Mesodermal cell (in vitro differentiated cells): ENCODE measurements at regions not wholly inside any gene's neighbourhood (a gene's known extent, or its start where the extent isn't known, plus 50 kb on each side); places are given as distances from the start of the nearest gene placed in this dataset.
"Not testable (repeated sequence)": the region's sequence is repeated elsewhere in the genome, so short reads cannot be mapped to it uniquely, and the experiment has no call there.

Experiments used
- H3K27ac ChIP-seq: 2 replicates; pipeline ENCODE4 v1.7.0; 2013; ENCODE audit warnings: mild to moderate bottlenecking, low read depth, low read length, moderate library complexity; ENCODE audit not compliant: severe bottlenecking
- H3K36me3 ChIP-seq: 2 replicates; pipeline ENCODE4 v1.7.1; 2013; ENCODE audit warnings: mild to moderate bottlenecking, low read length, moderate library complexity; ENCODE audit not compliant: control insufficient read depth, insufficient read depth
- H3K4me1 ChIP-seq: one replicate; pipeline ENCODE4 v1.7.1; 2013; ENCODE audit warnings: mild to moderate bottlenecking, low read length; ENCODE audit not compliant: insufficient read depth, control insufficient read depth, poor library complexity, severe bottlenecking
- H3K4me3 ChIP-seq: 2 replicates; pipeline ENCODE4 v1.7.0; 2013; ENCODE audit warnings: low read length, control low read depth, mild to moderate bottlenecking; ENCODE audit not compliant: insufficient read depth, poor library complexity, severe bottlenecking; ENCODE audit errors: extremely low read depth
- H3K9me3 ChIP-seq: 2 replicates; pipeline ENCODE4 v1.7.1; 2013; ENCODE audit warnings: mild to moderate bottlenecking, low read length, moderate library complexity; ENCODE audit not compliant: control insufficient read depth
- WGBS, 2 experiments: methylation state at CpG; one replicate each; pipeline ENCODE4 v1.1.5; 2013; ENCODE audit warnings: missing lambda C conversion rate in 2 of 2; ENCODE audit not compliant: insufficient coverage in 2 of 2; 5-methylcytosine and 5-hydroxymethylcytosine counted together

DNA sequence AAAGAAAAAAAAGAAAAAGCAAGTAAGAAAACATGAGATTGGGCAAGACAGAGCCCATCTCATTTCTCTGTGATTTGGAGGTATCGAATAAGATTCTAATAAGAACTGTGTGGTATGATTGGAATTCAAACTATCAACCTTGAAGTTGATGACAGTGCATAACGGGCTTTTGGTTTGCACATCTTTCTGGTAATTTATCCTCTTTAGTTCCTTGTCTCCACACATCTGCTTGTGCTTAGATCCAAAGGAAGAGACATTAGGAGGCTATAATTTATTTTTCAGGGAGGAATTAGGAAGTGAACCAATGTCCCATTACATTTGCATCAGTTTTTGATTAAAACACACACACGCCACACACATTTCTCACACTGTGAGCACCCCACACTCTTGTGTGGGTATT is 149.9 kb downstream of the ARSF start:
- 100% methylated on average over 1 of the region's 3 CpGs; no CpG with 5 or more reads in 1 of the 2 experiments for WGBS, 2 experiments
- no peaks in the 10 kb centered on the region for H3K9me3 ChIP-seq
- H3K4me3 ChIP-seq, result no peak overlapping the region
- H3K36me3 ChIP-seq, result no peaks in the 10 kb centered on the region
- no peak overlapping the region for H3K27ac ChIP-seq
- peaks cover 6% of the 10 kb centered on the region for H3K4me1 ChIP-seq

DNA sequence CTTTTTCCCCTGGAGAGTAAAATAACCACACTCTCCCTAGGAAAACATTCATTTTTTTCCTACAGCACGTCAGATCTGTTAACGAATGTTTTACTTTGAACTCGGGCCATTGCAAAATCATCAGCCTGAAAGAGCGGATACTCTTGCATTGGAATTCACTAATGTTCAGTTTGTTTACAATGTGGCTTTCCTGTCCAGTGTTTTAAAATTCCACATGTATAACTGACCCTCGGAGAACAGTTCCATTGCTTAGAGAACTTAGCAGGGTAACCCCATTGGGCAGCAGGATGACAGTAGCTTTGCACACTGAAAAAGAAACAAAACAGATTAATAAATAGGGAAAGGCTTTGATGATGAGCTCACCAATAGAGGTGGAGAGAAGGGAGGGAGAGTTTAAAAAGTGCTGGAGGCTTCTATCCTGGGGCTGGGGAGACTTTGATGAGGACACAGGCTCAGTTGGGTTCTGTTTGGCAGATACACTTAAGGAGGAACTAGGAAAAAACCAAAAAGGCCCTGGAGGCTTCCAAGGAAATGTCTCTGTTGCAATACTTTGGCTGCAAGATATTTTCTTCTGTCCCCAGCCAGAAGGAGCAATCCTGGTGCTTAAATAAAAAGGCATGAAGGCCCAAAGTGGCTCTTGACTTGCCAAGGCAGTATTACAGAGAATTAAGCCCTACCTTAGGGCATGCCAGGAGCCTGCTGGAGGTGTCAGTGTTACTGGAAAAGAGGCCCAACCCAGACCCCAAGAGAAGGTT is 143.1 kb downstream of the ARSF start:
- Histone ChIP-seq H3K27ac (peak overlapping the region; percentile 16), H3K36me3 (no peaks in the 10 kb centered on the region), H3K9me3 (no peaks in the 10 kb centered on the region), H3K4me3 (no peak overlapping the region), H3K4me1 (peaks cover 6% of the 10 kb centered on the region)
- 73 to 100% methylated on average over 2 to 4 of the region's 5 CpGs for WGBS, 2 experiments

DNA sequence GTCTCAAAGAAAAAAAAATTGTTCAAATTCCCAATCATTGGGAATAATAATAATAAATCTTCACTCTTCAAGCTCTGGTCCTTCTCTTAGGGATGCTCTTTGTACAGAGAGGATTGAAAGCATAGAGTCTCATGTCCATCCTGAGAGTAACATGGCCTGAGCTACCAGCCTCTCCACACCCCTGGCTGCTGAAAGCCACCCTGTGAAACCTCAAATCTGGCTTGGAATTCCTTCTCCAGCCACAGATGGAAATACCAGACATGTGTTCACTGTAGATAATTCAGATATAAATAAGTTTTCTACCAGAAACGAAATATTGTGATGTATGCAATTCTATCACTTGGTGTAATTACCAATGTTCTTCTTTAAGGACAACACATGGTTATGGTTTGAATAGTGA is 140.6 kb downstream of the ARSF start:
- H3K27ac ChIP-seq, result no peak overlapping the region
- peaks cover 6% of the 10 kb centered on the region for H3K4me1 ChIP-seq
- H3K9me3 ChIP-seq, result no peaks in the 10 kb centered on the region
- no CpG with 5 or more reads among the region's 1 CpG for WGBS, 2 experiments
- no peak overlapping the region for H3K4me3 ChIP-seq
- H3K36me3 ChIP-seq, result no peaks in the 10 kb centered on the region

DNA sequence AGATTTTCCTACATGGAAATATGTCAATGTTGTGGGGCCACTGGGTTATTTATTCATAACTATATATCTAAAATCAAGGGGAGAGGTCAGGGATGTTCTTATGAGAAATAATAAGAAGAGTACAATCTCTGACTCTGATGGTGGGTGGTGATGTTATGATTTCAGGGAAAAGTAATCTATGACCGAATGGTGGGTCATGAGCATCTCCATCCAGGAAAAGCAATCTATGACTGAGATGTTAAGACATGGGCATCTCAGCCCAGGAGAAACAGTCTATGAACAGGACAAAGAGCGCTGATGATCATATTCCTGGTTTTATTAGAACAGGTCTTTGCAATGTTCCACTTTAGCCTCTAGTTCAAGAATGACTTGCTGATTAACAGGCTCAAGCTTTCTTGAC is 137.1 kb downstream of the ARSF start:
- H3K9me3 ChIP-seq, result no peaks in the 10 kb centered on the region
- WGBS, 2 experiments, result 100% methylated on average over 1 of the region's 2 CpGs; no CpG with 5 or more reads in 1 of the 2 experiments
- H3K4me3 ChIP-seq, result no peak overlapping the region
- peaks cover 5% of the 10 kb centered on the region for H3K4me1 ChIP-seq
- no peaks in the 10 kb centered on the region for H3K36me3 ChIP-seq
- H3K27ac ChIP-seq, result no peak overlapping the region

DNA sequence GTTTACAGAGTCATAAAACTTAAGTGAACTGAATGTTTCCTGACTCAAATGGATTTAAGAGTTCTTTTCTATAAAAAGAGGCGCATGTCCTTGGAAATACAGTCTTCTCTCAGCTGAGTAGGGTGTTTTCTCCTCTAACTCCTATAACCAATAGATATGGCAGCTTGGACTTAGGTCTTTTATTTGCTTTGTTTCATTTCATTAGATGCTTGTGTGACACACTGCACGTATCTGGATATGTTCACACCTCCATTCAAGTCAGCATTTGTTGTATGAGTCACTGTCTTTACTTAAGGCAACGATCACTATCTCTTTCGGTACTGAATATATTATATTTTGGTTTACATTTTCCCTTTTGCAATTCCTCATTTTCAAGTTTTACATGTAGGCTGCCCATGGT is 136.6 kb downstream of the ARSF start:
- Histone ChIP-seq H3K36me3 (no peaks in the 10 kb centered on the region), H3K27ac (no peak overlapping the region), H3K4me1 (peaks cover 5% of the 10 kb centered on the region), H3K9me3 (no peaks in the 10 kb centered on the region), H3K4me3 (no peak overlapping the region)
- WGBS, 2 experiments, result no CpG with 5 or more reads among the region's 4 CpGs

DNA sequence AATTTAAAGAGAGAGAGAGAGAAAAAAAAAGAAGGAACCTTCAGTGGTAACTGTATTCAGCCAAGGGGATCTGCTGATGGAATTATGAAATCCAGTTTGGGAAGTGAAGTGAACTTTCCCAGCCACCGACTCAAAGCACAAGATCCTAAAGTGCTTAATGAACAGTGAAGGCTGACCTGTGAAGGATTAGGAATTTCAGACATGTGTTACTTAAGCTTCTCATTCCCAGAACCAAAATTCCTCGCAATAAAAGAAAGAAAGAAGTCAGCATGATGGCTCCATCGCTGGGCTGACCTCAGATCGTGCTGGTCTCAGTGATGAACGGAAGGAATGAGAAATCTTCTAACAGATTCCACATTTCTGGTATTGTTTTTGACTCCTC is 135.2 kb downstream of the ARSF start:
- no peak overlapping the region for H3K4me3 ChIP-seq
- H3K4me1 ChIP-seq, result peaks cover 5% of the 10 kb centered on the region
- WGBS, 2 experiments, result 80% methylated on average over 1 of the region's 5 CpGs; no CpG with 5 or more reads in 1 of the 2 experiments
- H3K36me3 ChIP-seq, result no peaks in the 10 kb centered on the region
- H3K9me3 ChIP-seq, result no peaks in the 10 kb centered on the region
- peak overlapping the region; percentile 69 for H3K27ac ChIP-seq

DNA sequence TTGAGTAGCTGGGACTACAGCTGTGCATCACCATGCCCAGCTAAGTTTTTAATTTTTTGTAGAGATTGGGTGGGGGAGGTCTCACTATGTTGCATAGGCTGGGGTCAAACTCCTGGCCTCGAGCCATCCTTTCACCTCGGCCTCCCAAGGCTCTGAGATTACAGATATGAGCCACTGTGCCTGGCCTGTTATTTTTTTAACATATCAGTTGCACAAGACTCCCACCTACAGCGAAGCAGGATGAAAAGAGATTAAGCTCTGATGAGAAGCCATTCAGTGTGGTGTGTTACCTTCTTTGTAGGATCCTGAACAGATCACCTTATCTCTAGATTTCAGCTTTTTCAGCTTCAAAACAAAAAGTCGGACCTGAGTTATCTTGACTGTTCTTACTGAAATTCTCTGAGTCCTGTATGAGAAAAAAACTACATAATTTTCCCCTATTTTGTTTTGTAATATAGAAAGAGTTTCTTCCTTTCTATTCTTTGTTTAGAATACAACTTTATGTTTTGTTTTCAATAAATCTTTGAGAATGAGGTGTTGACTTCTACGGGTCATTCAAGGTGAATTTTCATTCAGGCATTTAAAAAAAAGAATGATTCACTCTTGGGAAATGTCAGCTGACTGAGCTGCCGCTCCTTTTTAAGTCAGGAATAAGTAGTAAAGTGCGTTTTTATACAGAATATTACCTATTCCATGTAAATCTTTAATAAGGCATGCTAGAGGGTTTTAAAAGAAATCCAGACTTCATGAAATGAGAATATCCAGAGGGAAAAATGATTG is 134.6 kb downstream of the ARSF start:
- Histone ChIP-seq H3K4me1 (peaks cover 5% of the 10 kb centered on the region), H3K27ac (peak overlapping the region; percentile 69), H3K4me3 (no peak overlapping the region), H3K36me3 (no peaks in the 10 kb centered on the region), H3K9me3 (no peaks in the 10 kb centered on the region)
- WGBS, 2 experiments, result no CpG with 5 or more reads among the region's 7 CpGs

DNA sequence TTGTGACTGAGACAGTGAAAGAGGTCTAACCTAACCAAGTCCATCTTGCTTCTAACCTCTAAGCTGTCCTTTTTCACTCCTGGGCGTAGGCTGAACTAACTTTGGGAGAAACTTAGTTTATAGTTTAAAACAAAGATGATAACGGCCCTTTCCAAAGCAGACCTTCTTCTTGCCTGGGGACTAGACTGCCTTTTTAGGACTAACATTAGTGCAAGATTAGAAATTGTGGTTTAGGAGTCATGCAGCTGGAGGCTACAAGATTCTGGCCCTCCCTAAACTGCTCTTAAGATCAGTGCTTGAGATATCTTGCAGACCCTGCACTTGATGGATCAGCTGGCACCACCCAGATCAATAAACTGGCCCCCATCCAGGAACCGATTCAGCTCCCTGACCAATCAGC is 130.9 kb downstream of the ARSF start:
- 67 to 100% methylated on average over 1 of the region's 3 CpGs for WGBS, 2 experiments
- not testable (repeated sequence) for H3K36me3 ChIP-seq, H3K27ac ChIP-seq, H3K4me1 ChIP-seq, H3K9me3 ChIP-seq, H3K4me3 ChIP-seq

DNA sequence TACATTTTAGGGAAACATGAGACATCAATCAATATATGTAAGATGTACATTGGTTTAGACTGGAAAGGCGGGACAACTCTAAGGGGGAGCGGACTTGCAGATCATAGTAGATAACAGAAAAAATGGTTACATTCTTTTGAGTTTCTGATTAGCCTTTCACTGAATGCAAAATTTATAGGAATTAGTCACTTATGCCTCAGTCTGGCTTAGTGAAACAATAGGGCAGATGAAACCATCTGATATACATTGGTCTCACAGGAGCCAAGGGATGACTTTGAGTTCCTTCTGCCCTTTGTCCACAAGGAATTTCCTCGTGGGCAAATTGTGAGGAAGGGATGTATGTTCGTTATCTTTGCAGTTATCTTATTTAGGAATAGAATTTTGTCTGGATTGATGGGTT is 128.2 kb downstream of the ARSF start:
- Histone ChIP-seq H3K4me1 (peaks cover 12% of the 10 kb centered on the region), H3K27ac (no peak overlapping the region), H3K9me3 (no peaks in the 10 kb centered on the region), H3K36me3 (no peaks in the 10 kb centered on the region), H3K4me3 (no peak overlapping the region)
- no CpG with 5 or more reads among the region's 4 CpGs for WGBS, 2 experiments

DNA sequence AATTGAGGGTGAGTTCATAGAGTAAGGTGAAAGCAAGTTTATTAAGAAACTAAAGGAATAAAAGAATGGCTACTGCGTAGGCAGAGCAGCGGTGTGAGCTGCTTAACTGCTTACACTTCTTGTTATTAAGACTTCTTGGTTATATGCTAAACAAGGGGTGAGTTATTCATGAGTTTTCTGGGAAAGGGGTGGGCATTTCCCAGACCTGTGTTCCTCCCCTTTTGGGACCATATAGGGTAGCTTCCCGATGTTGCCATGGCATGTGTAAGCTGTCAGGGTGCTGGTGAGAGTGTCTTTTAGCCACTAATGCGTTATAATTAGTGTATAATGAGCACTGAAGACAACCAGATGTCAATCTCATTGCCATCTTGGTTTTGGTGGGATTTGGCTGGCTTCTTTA is 126.5 kb downstream of the ARSF start:
- Histone ChIP-seq H3K27ac (no peak overlapping the region), H3K36me3 (no peaks in the 10 kb centered on the region)
- WGBS, 2 experiments, result no CpG with 5 or more reads among the region's 4 CpGs

More for the DNA sequence above, 126.5 kb downstream of the ARSF start:
- no peak overlapping the region for H3K4me3 ChIP-seq
- H3K9me3 ChIP-seq, result no peaks in the 10 kb centered on the region
- peaks cover 12% of the 10 kb centered on the region for H3K4me1 ChIP-seq
